C4-2B (cell line): ENCODE measurements at regions not wholly inside any gene's neighbourhood (a gene's known extent, or its start where the extent isn't known, plus 50 kb on each side); places are given as distances from the start of the nearest gene placed in this dataset.
A peak's percentile ranks its signal among the peaks of the same experiment; 100 is the strongest.

ENCODE experiments used
- CTCF ChIP-seq: fragments of 450-650 bp; conservative IDR thresholded peaks from 2 replicates; pipeline ENCODE4 v1.5.1; 2017; ENCODE audit warnings: mild to moderate bottlenecking
- ZFX ChIP-seq: fragments of 450-650 bp; IDR thresholded peaks from 2 replicates; pipeline ENCODE4 v1.6.1; 2017

- TF ChIP-seq CTCF, result peak; percentile 52
- no peak for TF ChIP-seq ZFX
These were observed 842.2 kb downstream of the STIM2 start for GRCh38 chr4:27702730-27703431.
